H1 (cell line): ENCODE measurements at regions not wholly inside any gene's neighbourhood (a gene's known extent, or its start where the extent isn't known, plus 50 kb on each side); places are given as distances from the start of the nearest gene placed in this dataset.

Experiments
- CTCF ChIA-PET: fragments of 300-600 bp; sonication (Branson Sonifier 250); formaldehyde crosslinking; loops from one replicate; lab custom pipeline; 2021; ENCODE audit not compliant: partially characterized antibody; lab: Charles Lee
- POLR2A ChIA-PET: fragments of 300-600 bp; sonication (Branson Sonifier 250); formaldehyde crosslinking; loops from one replicate; lab custom pipeline; 2021; ENCODE audit warnings: inconsistent platforms; ENCODE audit not compliant: partially characterized antibody; lab: Charles Lee
- DNase-seq, 2 experiments: peaks; one replicate each; pipeline versions ENCODE4 v3.0.0 to v3.0.0-alpha.2; 2010 to 2022; ENCODE audit warnings: low spot score in 2 of 2, low read depth in 1 of 2, mixed read lengths in 1 of 2
- FAIRE-seq: peaks from 2 replicates; lab custom pipeline; 2011; peaks lifted over from hg19 to GRCh38; lab: Jason Lieb, UNC
- H2AFZ ChIP-seq: 2 replicates; pipeline ENCODE4 v1.8.1; 2012; ENCODE audit warnings: low read length, inconsistent platforms
- H2AK5ac ChIP-seq: 2 replicates; pipeline ENCODE4 v1.6.1; 2013; ENCODE audit warnings: low read depth, low read length
- H2BK120ac ChIP-seq: replicated peaks from 2 replicates; pipeline ENCODE3; 2013; ENCODE audit warnings: low read depth, low read length, inconsistent platforms
- H2BK12ac ChIP-seq: 2 replicates; pipeline ENCODE4 v1.6.1; 2013; ENCODE audit warnings: low read depth, low read length
- H2BK15ac ChIP-seq: 2 replicates; pipeline ENCODE4 v1.6.1; 2013; ENCODE audit warnings: low read length
- H2BK20ac ChIP-seq: 2 replicates; pipeline ENCODE4 v1.6.1; 2013; ENCODE audit warnings: low read length
- H2BK5ac ChIP-seq: 2 replicates; pipeline ENCODE4 v1.6.1; 2013; ENCODE audit warnings: low read depth, low read length
- H3K14ac ChIP-seq: 2 replicates; pipeline ENCODE4 v1.6.1; 2013; ENCODE audit warnings: inconsistent platforms; ENCODE audit not compliant: insufficient read length
- H3K18ac ChIP-seq: 2 replicates; pipeline ENCODE4 v1.6.1; 2013; ENCODE audit warnings: low read length; ENCODE audit errors: extremely low read depth
- H3K23ac ChIP-seq: 2 replicates; pipeline ENCODE4 v1.6.1; 2013; ENCODE audit warnings: inconsistent platforms; ENCODE audit not compliant: insufficient read length
- H3K23me2 ChIP-seq: 2 replicates; pipeline ENCODE4 v1.6.1; 2013; ENCODE audit warnings: low read depth, low read length
- H3K27ac ChIP-seq: 2 replicates; pipeline ENCODE4 v1.6.1; 2011; ENCODE audit warnings: low read depth, low read length, inconsistent platforms
- H3K27me3 ChIP-seq, 4 experiments: replicated peaks in 1 of 4; 1 replicate in 1 of 4; 2 replicates in 3 of 4; pipeline versions ENCODE4 v1.6.1 to v1.8.1; 2011 to 2013; ENCODE audit warnings: low read length in 3 of 4, mild to moderate bottlenecking in 3 of 4, inconsistent platforms in 2 of 4, mixed read lengths in 2 of 4, moderate library complexity in 1 of 4; ENCODE audit not compliant: control insufficient read depth in 3 of 4, insufficient read depth in 3 of 4; ENCODE audit errors: extremely low read depth in 1 of 4
- H3K36me3 ChIP-seq, 4 experiments: 2 replicates each; pipeline versions ENCODE4 v1.6.1 to v1.8.1; 2011 to 2013; ENCODE audit warnings: mild to moderate bottlenecking in 4 of 4, low read length in 3 of 4, moderate library complexity in 2 of 4, control low read depth in 1 of 4, inconsistent platforms in 1 of 4; ENCODE audit not compliant: insufficient read depth in 4 of 4, control insufficient read depth in 2 of 4
- H3K4ac ChIP-seq: replicated peaks from 2 replicates; pipeline ENCODE3; 2013; ENCODE audit warnings: low read length, low read depth, mixed read lengths, inconsistent platforms; ENCODE audit not compliant: insufficient read length
- H3K4me1 ChIP-seq, 4 experiments: replicated peaks in 1 of 4; 1 replicate in 1 of 4; 2 replicates in 3 of 4; pipeline versions ENCODE4 v1.6.1 to v1.8.1; 2011 to 2013; ENCODE audit warnings: low read length in 3 of 4, inconsistent platforms in 2 of 4, mixed read lengths in 1 of 4; ENCODE audit not compliant: insufficient read depth in 4 of 4, control insufficient read depth in 3 of 4
- H3K4me2 ChIP-seq, 2 experiments: 2 replicates each; pipeline versions ENCODE4 v1.6.1 to v1.8.1; 2011 to 2013; ENCODE audit warnings: low read depth in 2 of 2, low read length in 2 of 2, control low read depth in 1 of 2, inconsistent platforms in 1 of 2, mild to moderate bottlenecking in 1 of 2; ENCODE audit not compliant: insufficient read depth in 1 of 2
- H3K4me3 ChIP-seq, 4 experiments: fragments of 200-600, 300-600 bp in 1 of 4; sonication (generic), shearing (Covaris generic), sonication (Bioruptor Twin) in 1 of 4; 2 replicates each; pipeline versions ENCODE4 v1.5.1 to v1.8.1; 2011 to 2016; ENCODE audit warnings: low read length in 4 of 4, low read depth in 3 of 4, control low read depth in 2 of 4, inconsistent platforms in 2 of 4, mild to moderate bottlenecking in 2 of 4, mixed read lengths in 1 of 4, moderate library complexity in 1 of 4; ENCODE audit not compliant: insufficient read depth in 2 of 4; ENCODE audit errors: extremely low read depth in 1 of 4
- H3K56ac ChIP-seq: replicated peaks from 2 replicates; pipeline ENCODE3; 2013; ENCODE audit warnings: low read depth, mild to moderate bottlenecking, mixed read lengths, low read length, inconsistent platforms; ENCODE audit not compliant: insufficient read length
- H3K79me1 ChIP-seq: 2 replicates; pipeline ENCODE4 v1.6.1; 2013; ENCODE audit warnings: low read depth, low read length, control low read depth
- H3K79me2 ChIP-seq, 2 experiments: 2 replicates each; pipeline versions ENCODE4 v1.6.1 to v1.8.1; 2012 to 2013; ENCODE audit warnings: low read length in 2 of 2, mild to moderate bottlenecking in 2 of 2, inconsistent platforms in 1 of 2; ENCODE audit not compliant: insufficient read depth in 2 of 2, control insufficient read depth in 1 of 2
- H3K9ac ChIP-seq, 4 experiments: replicated peaks in 1 of 4; 1 replicate in 1 of 4; 2 replicates in 3 of 4; pipeline versions ENCODE4 v1.6.1 to v1.8.1; 2011 to 2013; ENCODE audit warnings: low read depth in 3 of 4, low read length in 3 of 4, control low read depth in 2 of 4, mild to moderate bottlenecking in 2 of 4, moderate library complexity in 2 of 4, inconsistent platforms in 1 of 4; ENCODE audit errors: extremely low read depth in 1 of 4
- H3K9me3 ChIP-seq, 2 experiments: 2 replicates each; pipeline versions ENCODE4 v1.6.1 to v1.8.1; 2012 to 2013; ENCODE audit warnings: mild to moderate bottlenecking in 2 of 2, moderate library complexity in 2 of 2, control low read depth in 1 of 2, inconsistent platforms in 1 of 2, low read depth in 1 of 2, low read length in 1 of 2, mixed read lengths in 1 of 2; ENCODE audit not compliant: insufficient read depth in 2 of 2
- H4K20me1 ChIP-seq, 2 experiments: replicated peaks in 1 of 2; 2 replicates each; pipeline versions ENCODE3 to v1.8.1; 2011 to 2013; ENCODE audit warnings: inconsistent platforms in 2 of 2, low read length in 2 of 2, mild to moderate bottlenecking in 1 of 2; ENCODE audit not compliant: insufficient read depth in 2 of 2, control insufficient read depth in 1 of 2
- H4K5ac ChIP-seq: 2 replicates; pipeline ENCODE4 v1.6.1; 2013; ENCODE audit warnings: low read length, low read depth, mixed read lengths, inconsistent platforms; ENCODE audit not compliant: insufficient read length
- H4K8ac ChIP-seq: 2 replicates; pipeline ENCODE4 v1.8.0; 2013; ENCODE audit warnings: mild to moderate bottlenecking, moderate library complexity, low read length, inconsistent platforms; ENCODE audit not compliant: insufficient read depth; ENCODE audit errors: extremely low read depth
- H4K91ac ChIP-seq: replicated peaks from 2 replicates; pipeline ENCODE3; 2013; ENCODE audit warnings: low read length, mixed read lengths, inconsistent platforms; ENCODE audit not compliant: insufficient read length
- JUN ChIP-seq: IDR thresholded peaks from 2 replicates; pipeline ENCODE4 v1.6.1; 2011; ENCODE audit warnings: low read depth, mild to moderate bottlenecking, improper control_type of control experiment, low read length
- PHF8 ChIP-seq: fragments of 200-600 bp; sonication (generic); conservative IDR thresholded peaks from 2 replicates; pipeline ENCODE4 v1.7.1; 2012; ENCODE audit warnings: low read depth, mild to moderate bottlenecking, inconsistent platforms, low read length, moderate library complexity
- POU5F1 ChIP-seq: IDR thresholded peaks from 2 replicates; pipeline ENCODE4 v1.6.1; 2011; ENCODE audit warnings: low read depth, mild to moderate bottlenecking, low read length, moderate library complexity
- RAD21 ChIP-seq, 2 experiments: IDR thresholded peaks in 1 of 2; conservative IDR thresholded peaks in 1 of 2; 2 replicates each; pipeline ENCODE4 v1.6.1; 2011; ENCODE audit warnings: low read depth in 2 of 2, low read length in 2 of 2, improper control_type of control experiment in 1 of 2, inconsistent platforms in 1 of 2, mild to moderate bottlenecking in 1 of 2, moderate library complexity in 1 of 2
- TAF1 ChIP-seq: IDR thresholded peaks from 2 replicates; pipeline ENCODE4 v1.6.1; 2011; ENCODE audit warnings: mild to moderate bottlenecking, low read depth, low read length
- TAF7 ChIP-seq: optimal IDR thresholded peaks from 2 replicates; pipeline ENCODE3; 2011; ENCODE audit warnings: low read depth, mild to moderate bottlenecking, inconsistent platforms, low read length, moderate library complexity, borderline replicate concordance
- WGBS, 2 experiments: shearing (Covaris generic) in 1 of 2; methylation state at CpG; one replicate each; pipeline versions ENCODE4 v1.1.6 to v1.1.7; 2013 to 2015; ENCODE audit warnings: low lambda C conversion rate in 2 of 2, mixed read lengths in 2 of 2, inconsistent platforms in 1 of 2, low coverage in 1 of 2, missing lambda C conversion rate in 1 of 2; ENCODE audit not compliant: insufficient replicate concordance in 2 of 2, insufficient coverage in 1 of 2, insufficient read length in 1 of 2; ENCODE audit errors: extremely low coverage in 1 of 2, missing lambda C conversion rate in 1 of 2; 5-methylcytosine and 5-hydroxymethylcytosine counted together
- TF ChIP-seq, protein P1 (sequence below): IDR thresholded peaks from 2 replicates; pipeline ENCODE4 v1.6.1; 2012; ENCODE audit warnings: inconsistent platforms
- TF ChIP-seq, protein P2 (sequence below): IDR thresholded peaks from 2 replicates; pipeline ENCODE4 v1.6.1; 2011; ENCODE audit warnings: low read depth, mild to moderate bottlenecking, low read length; ENCODE audit not compliant: insufficient read depth

DNA sequence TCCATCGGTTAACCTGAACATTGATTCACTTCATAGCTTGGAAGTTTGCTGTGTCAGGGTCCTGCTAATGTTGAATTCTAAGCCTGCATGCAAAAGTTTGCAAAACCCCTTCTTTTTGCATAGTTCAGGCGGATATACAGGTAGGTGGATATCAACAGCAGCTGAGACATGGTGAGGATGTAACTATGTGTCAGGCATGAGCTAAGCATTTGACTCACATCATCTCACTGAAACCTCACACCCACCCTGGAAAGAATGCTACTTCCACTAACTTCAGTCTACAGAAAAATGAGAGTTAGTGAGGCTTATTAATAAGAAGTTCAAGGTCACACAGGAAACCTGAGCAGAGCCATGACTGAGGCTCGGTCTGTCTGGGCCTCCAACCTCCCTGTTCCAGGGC is 276.9 kb downstream of the BMP7 start:
- ChIA-PET CTCF (interaction anchor here (0.6 to 3.2 kb wide), 5 partner anchors 9 to 368 kb away, joined by 3 to 14 read pairs (median 4); no protein-coding TSS in a partner anchor), POLR2A (no interaction called here)
- no peak for FAIRE-seq
- no peak overlapping the region for H3K4me3 ChIP-seq
- no peak overlapping the region for H2BK15ac ChIP-seq
- H3K4me2 ChIP-seq = no peak overlapping the region
- peaks cover 0 to 2% of the 10 kb centered on the region in 2 experiments; a peak in 1 of 4 replicates for H3K9me3 ChIP-seq
- no peak overlapping the region for H3K14ac ChIP-seq
- H3K79me1 ChIP-seq = no peaks in the 10 kb centered on the region
- no peak for DNase-seq
- H3K56ac ChIP-seq = no peak overlapping the region
- TF ChIP-seq TAF1 = no peak
- no peak for TF ChIP-seq JUN
- TF ChIP-seq, protein P1, sequence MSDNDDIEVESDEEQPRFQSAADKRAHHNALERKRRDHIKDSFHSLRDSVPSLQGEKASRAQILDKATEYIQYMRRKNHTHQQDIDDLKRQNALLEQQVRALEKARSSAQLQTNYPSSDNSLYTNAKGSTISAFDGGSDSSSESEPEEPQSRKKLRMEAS = no peak
- TF ChIP-seq, protein P2, sequence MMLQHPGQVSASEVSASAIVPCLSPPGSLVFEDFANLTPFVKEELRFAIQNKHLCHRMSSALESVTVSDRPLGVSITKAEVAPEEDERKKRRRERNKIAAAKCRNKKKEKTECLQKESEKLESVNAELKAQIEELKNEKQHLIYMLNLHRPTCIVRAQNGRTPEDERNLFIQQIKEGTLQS = no peak
- no peak for TF ChIP-seq RAD21 (IDR thresholded peaks at IDR 0.05 in 1 of 2, conservative IDR thresholded peaks at IDR 0.05 in 1 of 2; ENCODE audit: low read depth in 2 of 2, low read length in 2 of 2)
- no peak for TF ChIP-seq POU5F1
- TF ChIP-seq PHF8 = no peak
- TF ChIP-seq TAF7 = no peak
- H2AK5ac ChIP-seq = no peak overlapping the region
- no peaks in the 10 kb centered on the region for H4K20me1 ChIP-seq
- no peak overlapping the region for H4K8ac ChIP-seq
- no peak overlapping the region for H2BK12ac ChIP-seq
- H4K91ac ChIP-seq = no peak overlapping the region
- H3K27me3 ChIP-seq = no peaks in the 10 kb centered on the region; a peak in 1 of 7 replicates
- H3K4me1 ChIP-seq = peaks cover 0 to 4% (median 0%) of the 10 kb centered on the region in 4 experiments; a peak in 1 of 7 replicates
- 100% methylated on average over 3 of the region's 3 CpGs; no CpG with 5 or more reads in 1 of the 2 experiments for WGBS, 2 experiments
- H3K9ac ChIP-seq = no peak overlapping the region
- H2BK120ac ChIP-seq = no peak overlapping the region
- H3K79me2 ChIP-seq = no peaks in the 10 kb centered on the region
- H4K5ac ChIP-seq = no peak overlapping the region
- H2BK5ac ChIP-seq = no peak overlapping the region
- H2AFZ ChIP-seq = no peak overlapping the region
- H3K23me2 ChIP-seq = no peaks in the 10 kb centered on the region
- no peak overlapping the region for H3K23ac ChIP-seq
- H3K27ac ChIP-seq = no peak overlapping the region
- no peak overlapping the region for H3K4ac ChIP-seq
- H2BK20ac ChIP-seq = no peak overlapping the region
- no peak overlapping the region for H3K18ac ChIP-seq
- no peaks in the 10 kb centered on the region for H3K36me3 ChIP-seq
